HepG2 (cell line): ENCODE measurements at regions not wholly inside any gene's neighbourhood (a gene's known extent, or its start where the extent isn't known, plus 50 kb on each side); places are given as distances from the start of the nearest gene placed in this dataset.

Experiments used
- ATAC-seq: fragments of 200-7000 bp; cut with Tn5 transposase; 3 replicates; pipeline ENCODE4 v1.9.1; 2020; ENCODE audit warnings: mild to moderate bottlenecking, moderate library complexity
- BruUV-seq: library from RNA; stranded (reverse); fragments of 400-500 nt; replicated peaks from 2 replicates; lab custom pipeline; 2021; lab: Mats Ljungman, UMichigan
- CTCF ChIA-PET: fragments of 300-600 bp; formaldehyde crosslinking; extraction: SDS; loops from one replicate; lab custom pipeline; 2021; ENCODE audit warnings: low total read pairs, inconsistent platforms, low intra/inter-chr PET ratio; lab: Yijun Ruan, JAX
- POLR2A ChIA-PET: fragments of 350-600 bp; sonication (Branson Sonifier 250); formaldehyde crosslinking; loops from one replicate; lab custom pipeline; 2020; ENCODE audit warnings: antibody characterized with exemption, inconsistent platforms; lab: Yijun Ruan, JAX
- DNase-seq: peaks from one replicate; pipeline ENCODE4 v3.0.0-alpha.2; 2015; ENCODE audit warnings: low spot score
- FAIRE-seq: peaks from 3 replicates; lab custom pipeline; 2011; peaks lifted over from hg19 to GRCh38; lab: Jason Lieb, UNC
- H2AFZ ChIP-seq: one replicate; pipeline ENCODE4 v1.6.1; 2011; ENCODE audit warnings: low read length, inconsistent platforms
- H3K27ac ChIP-seq: fragments of 300-600 bp; 3 replicates; pipeline ENCODE4 v1.8.0; 2011; ENCODE audit warnings: mixed run types, mild to moderate bottlenecking, mixed read lengths, low read length, inconsistent platforms; ENCODE audit not compliant: insufficient read depth; ENCODE audit errors: extremely low read length
- H3K27me3 ChIP-seq, 2 experiments: fragments of 200-600 bp in 1 of 2; 2 replicates in 1 of 2; 3 replicates in 1 of 2; pipeline versions ENCODE4 v1.6.0 to v1.8.0; 2011; ENCODE audit warnings: low read length in 2 of 2, mild to moderate bottlenecking in 2 of 2, moderate library complexity in 2 of 2, inconsistent platforms in 1 of 2; ENCODE audit not compliant: insufficient read depth in 2 of 2, control insufficient read depth in 1 of 2
- H3K36me3 ChIP-seq, 2 experiments: fragments of 200-600 bp in 1 of 2; replicated peaks in 1 of 2; 2 replicates in 1 of 2; 3 replicates in 1 of 2; pipeline versions ENCODE4 v1.5.1 to v1.8.0; 2011; ENCODE audit warnings: low read length in 2 of 2, inconsistent platforms in 1 of 2; ENCODE audit not compliant: insufficient read depth in 2 of 2, control insufficient read depth in 1 of 2
- H3K4me1 ChIP-seq: 2 replicates; pipeline ENCODE4 v1.5.1; 2012; ENCODE audit warnings: low read length, inconsistent platforms; ENCODE audit not compliant: insufficient read depth
- H3K4me2 ChIP-seq: 2 replicates; pipeline ENCODE4 v1.6.0; 2011; ENCODE audit warnings: low read depth, low read length, inconsistent platforms
- H3K4me3 ChIP-seq, 3 experiments: fragments of 200-600 bp in 1 of 3; sonication (generic), shearing (Covaris generic) in 1 of 3; replicated peaks in 1 of 3; 2 replicates each; pipeline ENCODE4 v1.5.1; 2011 to 2016; ENCODE audit warnings: low read length in 3 of 3, inconsistent platforms in 2 of 3, low read depth in 2 of 3, mild to moderate bottlenecking in 2 of 3, control low read depth in 1 of 3, mixed read lengths in 1 of 3; ENCODE audit not compliant: insufficient read depth in 1 of 3
- H3K79me2 ChIP-seq: one replicate; pipeline ENCODE4 v1.6.1; 2011; ENCODE audit warnings: low read length, inconsistent platforms; ENCODE audit not compliant: insufficient read depth
- H3K9ac ChIP-seq: 2 replicates; pipeline ENCODE4 v1.6.0; 2011; ENCODE audit warnings: mild to moderate bottlenecking, low read depth, low read length, inconsistent platforms; ENCODE audit not compliant: insufficient read depth
- H3K9me3 ChIP-seq: 2 replicates; pipeline ENCODE4 v1.5.1; 2012; ENCODE audit warnings: mild to moderate bottlenecking, low read length
- H4K20me1 ChIP-seq: 2 replicates; pipeline ENCODE4 v1.6.0; 2011; ENCODE audit warnings: inconsistent platforms, mild to moderate bottlenecking, low read length, moderate library complexity; ENCODE audit not compliant: insufficient read depth
- CCAR2 ChIP-seq: fragments of 200-400 bp; formaldehyde crosslinking; optimal IDR thresholded peaks from 2 replicates; pipeline ENCODE3; 2018; ENCODE audit warnings: low read depth, mild to moderate bottlenecking, low read length, moderate library complexity
- ETV6 ChIP-seq: sonication (generic); formaldehyde crosslinking; conservative IDR thresholded peaks from 2 replicates; pipeline ENCODE4 v1.4.0; 2020; ENCODE audit warnings: missing genetic modification reagents
- FOXK1 ChIP-seq: sonication (generic); formaldehyde crosslinking; IDR thresholded peaks from 2 replicates; pipeline ENCODE4 v1.4.0; 2020; ENCODE audit warnings: low read depth, missing genetic modification reagents, borderline replicate concordance
- GMEB2 ChIP-seq: IDR thresholded peaks from 2 replicates; pipeline ENCODE4 v1.6.1; 2016; ENCODE audit warnings: missing biosample characterization, missing genetic modification reagents, low read depth
- JUN ChIP-seq: sonication (generic); formaldehyde crosslinking; IDR thresholded peaks from 2 replicates; pipeline ENCODE4 v1.4.0; 2020; ENCODE audit warnings: mild to moderate bottlenecking, missing genetic modification reagents
- MED13 ChIP-seq: sonication (generic); formaldehyde crosslinking; IDR thresholded peaks from 2 replicates; pipeline ENCODE4 v1.5.0; 2020; ENCODE audit warnings: missing genetic modification reagents
- MEF2D ChIP-seq: sonication (generic); formaldehyde crosslinking; IDR thresholded peaks from 2 replicates; pipeline ENCODE4 v1.5.1; 2020; ENCODE audit warnings: mild to moderate bottlenecking, missing genetic modification reagents
- PLRG1 ChIP-seq: fragments of 450-650 bp; conservative IDR thresholded peaks from 2 replicates; pipeline ENCODE4 v1.6.1; 2016
- SMAD1 ChIP-seq: sonication (generic); formaldehyde crosslinking; IDR thresholded peaks from 2 replicates; pipeline ENCODE4 v1.4.0; 2020; ENCODE audit warnings: missing genetic modification reagents, low read depth, mild to moderate bottlenecking, borderline replicate concordance
- USF2 ChIP-seq, 2 experiments: sonication (generic) in 1 of 2; formaldehyde crosslinking in 1 of 2; IDR thresholded peaks; 2 replicates each; pipeline versions ENCODE4 v1.5.1 to v1.6.1; 2011 to 2020; ENCODE audit warnings: borderline replicate concordance in 1 of 2, low read depth in 1 of 2, low read length in 1 of 2, mild to moderate bottlenecking in 1 of 2, missing genetic modification reagents in 1 of 2, moderate library complexity in 1 of 2
- ZFP36 ChIP-seq: fragments of 150-350 bp; IDR thresholded peaks from 2 replicates; pipeline ENCODE4 v1.6.1; 2018; ENCODE audit warnings: borderline replicate concordance, low read length, low read depth; ENCODE audit not compliant: partially characterized antibody
- ZNF282 ChIP-seq: fragments of 450-650 bp; IDR thresholded peaks from 2 replicates; pipeline ENCODE4 v1.6.1; 2018; ENCODE audit not compliant: partially characterized antibody
- ZNF547 ChIP-seq: sonication (generic); formaldehyde crosslinking; IDR thresholded peaks from 2 replicates; pipeline ENCODE4 v1.5.1; 2020; ENCODE audit warnings: mild to moderate bottlenecking, missing genetic modification reagents
- ZNF550 ChIP-seq: sonication (generic); formaldehyde crosslinking; IDR thresholded peaks from 2 replicates; pipeline ENCODE4 v1.4.0; 2020; ENCODE audit warnings: mild to moderate bottlenecking, missing genetic modification reagents, borderline replicate concordance
- ZZZ3 ChIP-seq: sonication (generic); formaldehyde crosslinking; IDR thresholded peaks from 2 replicates; pipeline ENCODE4 v1.4.0; 2020; ENCODE audit warnings: missing genetic modification reagents, mild to moderate bottlenecking, borderline replicate concordance
- WGBS: methylation state at CpG from one replicate; pipeline ENCODE4 v1.1.6; 2017; ENCODE audit warnings: low lambda C conversion rate; 5-methylcytosine and 5-hydroxymethylcytosine counted together
- in situ Hi-C: cut with HindIII; loops from 2 replicates; pipeline ENCODE4 v1.10.0; 2017; ENCODE audit warnings: low pct_unique_long_range_greater_than_20kb; ENCODE audit not compliant: extremely low pct_ligation_motif_present
- intact Hi-C: fragments of 100-400 bp; cut with micrococcal nuclease; formaldehyde crosslinking; loops from one replicate; pipeline ENCODE4 v1.10.0; 2022; ENCODE audit not compliant: unreplicated experiment

- H3K27me3 ChIP-seq = peaks cover 0 to 2% of the 10 kb centered on the region in 2 experiments; a peak in 1 of 5 replicates
- no peak overlapping the region for H3K27ac ChIP-seq
- in situ Hi-C loops (no loop called here), intact Hi-C loops (no loop called here)
- FAIRE-seq (no peak), ATAC-seq (no peak), DNase-seq (no peak)
- BruUV-seq = no TSS peak
- no peaks in the 10 kb centered on the region for H3K4me1 ChIP-seq
- H3K4me2 ChIP-seq = no peak overlapping the region
- H2AFZ ChIP-seq = no peak overlapping the region
- no peak overlapping the region for H3K4me3 ChIP-seq
- no peaks in the 10 kb centered on the region for H3K79me2 ChIP-seq
- WGBS = 0% methylated on average over 1 of the region's 1 CpG
- no peak overlapping the region for H3K9ac ChIP-seq
- H4K20me1 ChIP-seq = no peaks in the 10 kb centered on the region
- no peaks in the 10 kb centered on the region for H3K36me3 ChIP-seq
- CTCF ChIA-PET = no interaction called here
- H3K9me3 ChIP-seq = no peaks in the 10 kb centered on the region
- TF ChIP-seq ZNF282 (no peak), JUN (CRISPR knock-in tag) (no peak), ZNF547 (no peak), MED13 (CRISPR knock-in tag) (no peak), ETV6 (CRISPR knock-in tag) (no peak), SMAD1 (CRISPR knock-in tag) (no peak), ZFP36 (no peak), FOXK1 (CRISPR knock-in tag) (no peak), ZZZ3 (CRISPR knock-in tag) (no peak), GMEB2 (CRISPR knock-in tag) (no peak), CCAR2 (no peak), PLRG1 (no peak), MEF2D (CRISPR knock-in tag) (no peak), ZNF550 (no peak), USF2 (IDR thresholded peaks at IDR 0.05; ENCODE audit: low read depth, low read length) (no peak), USF2 (CRISPR knock-in tag; IDR thresholded peaks at IDR 0.05; ENCODE audit: borderline replicate concordance) (no peak)
- POLR2A ChIA-PET = no interaction called here
These were observed 502.3 kb upstream of the ADAMTS9 start for GRCh38 chr3:65190111-65190510.
